ENCODE measurements at regions not wholly inside any gene's neighbourhood (a gene's known extent, or its start where the extent isn't known, plus 50 kb on each side); places are given as distances from the start of the nearest gene placed in this dataset.

DNA sequence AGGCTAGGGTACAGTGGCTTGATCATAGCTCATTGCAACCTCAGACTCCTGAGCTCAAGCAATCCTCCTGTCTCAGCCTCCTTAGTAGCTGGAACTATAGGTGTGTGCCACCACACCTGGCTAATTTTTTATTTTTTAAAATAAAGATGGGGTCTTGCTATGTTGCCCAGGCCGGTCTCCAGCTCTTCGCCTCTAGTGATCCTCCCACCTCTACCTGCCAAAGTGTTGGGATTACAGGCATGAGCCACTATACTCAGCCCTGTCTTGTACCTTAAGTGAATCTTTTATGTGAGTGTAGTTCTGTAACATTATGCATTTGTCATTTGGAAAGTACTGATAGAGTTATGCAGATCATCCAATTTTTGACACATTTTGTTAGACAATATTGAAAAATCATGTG lies 66.9 kb upstream of the C15orf39 start:
- TF ChIP-seq, protein P1, sequence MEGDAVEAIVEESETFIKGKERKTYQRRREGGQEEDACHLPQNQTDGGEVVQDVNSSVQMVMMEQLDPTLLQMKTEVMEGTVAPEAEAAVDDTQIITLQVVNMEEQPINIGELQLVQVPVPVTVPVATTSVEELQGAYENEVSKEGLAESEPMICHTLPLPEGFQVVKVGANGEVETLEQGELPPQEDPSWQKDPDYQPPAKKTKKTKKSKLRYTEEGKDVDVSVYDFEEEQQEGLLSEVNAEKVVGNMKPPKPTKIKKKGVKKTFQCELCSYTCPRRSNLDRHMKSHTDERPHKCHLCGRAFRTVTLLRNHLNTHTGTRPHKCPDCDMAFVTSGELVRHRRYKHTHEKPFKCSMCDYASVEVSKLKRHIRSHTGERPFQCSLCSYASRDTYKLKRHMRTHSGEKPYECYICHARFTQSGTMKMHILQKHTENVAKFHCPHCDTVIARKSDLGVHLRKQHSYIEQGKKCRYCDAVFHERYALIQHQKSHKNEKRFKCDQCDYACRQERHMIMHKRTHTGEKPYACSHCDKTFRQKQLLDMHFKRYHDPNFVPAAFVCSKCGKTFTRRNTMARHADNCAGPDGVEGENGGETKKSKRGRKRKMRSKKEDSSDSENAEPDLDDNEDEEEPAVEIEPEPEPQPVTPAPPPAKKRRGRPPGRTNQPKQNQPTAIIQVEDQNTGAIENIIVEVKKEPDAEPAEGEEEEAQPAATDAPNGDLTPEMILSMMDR (IDR thresholded peaks at IDR 0.05): no peak
- TF ChIP-seq POLR2A (IDR thresholded peaks at IDR 0.05): no peak

Measured in lower leg skin (tissue), 3 donors.